Fibroblast of skin of back (primary cell): ENCODE measurements at regions not wholly inside any gene's neighbourhood (a gene's known extent, or its start where the extent isn't known, plus 50 kb on each side); places are given as distances from the start of the nearest gene placed in this dataset.

ENCODE experiments used
- DNase-seq: peaks from one replicate; pipeline ENCODE4 v3.0.0-alpha.2; 2013

- no peak for DNase-seq
These were observed 168.0 kb upstream of the DIPK2B start for GRCh38 chrX:45368705-45369104.

- DNase-seq, result no peak
These were observed 162.9 kb upstream of the DIPK2B start for GRCh38 chrX:45363596-45363995.

DNA sequence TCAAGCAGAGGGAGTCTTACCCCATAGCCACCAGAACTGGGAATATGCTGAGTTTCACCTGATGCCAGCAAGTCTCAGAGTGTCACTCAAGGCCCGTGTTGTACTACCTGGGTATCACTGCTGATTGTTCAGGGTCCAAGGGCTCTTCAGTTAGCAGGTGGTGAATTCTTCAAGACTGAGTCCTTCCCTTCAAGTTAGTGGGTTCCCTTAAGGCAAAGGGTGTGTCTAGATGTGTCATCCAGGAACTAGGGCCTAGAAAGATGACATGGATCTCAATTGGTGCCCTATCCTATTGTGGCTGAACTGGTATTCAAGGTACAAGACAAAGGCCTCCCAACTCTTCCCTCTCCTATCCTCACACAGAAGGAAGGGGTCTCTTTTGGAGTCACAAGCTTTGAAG, 159.9 kb upstream of the DIPK2B start:
- no peak for DNase-seq

GRCh38 chrX:45358392-45358791, 157.7 kb upstream of the DIPK2B start:
- DNase-seq, result no peak

DNA sequence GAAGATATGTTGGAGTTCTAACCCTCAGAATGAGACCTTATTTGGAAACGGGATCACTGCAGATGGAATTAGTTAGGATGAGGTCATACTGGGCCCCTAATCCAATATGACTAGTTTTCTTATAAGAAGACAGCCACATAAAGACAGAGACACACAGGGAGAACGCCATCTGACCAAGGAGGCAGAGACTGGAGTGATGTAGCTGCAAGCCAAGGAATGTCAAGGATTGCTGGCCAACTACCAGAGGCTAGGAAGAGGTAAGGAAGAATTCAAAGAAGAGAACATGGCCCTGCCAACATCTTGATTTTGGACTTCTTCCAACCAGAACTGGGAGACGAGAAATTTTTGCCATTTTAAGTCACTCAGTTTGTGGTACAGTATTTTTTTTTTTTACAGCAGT, 152.8 kb upstream of the DIPK2B start:
- DNase-seq, result peak; percentile 81

DNA sequence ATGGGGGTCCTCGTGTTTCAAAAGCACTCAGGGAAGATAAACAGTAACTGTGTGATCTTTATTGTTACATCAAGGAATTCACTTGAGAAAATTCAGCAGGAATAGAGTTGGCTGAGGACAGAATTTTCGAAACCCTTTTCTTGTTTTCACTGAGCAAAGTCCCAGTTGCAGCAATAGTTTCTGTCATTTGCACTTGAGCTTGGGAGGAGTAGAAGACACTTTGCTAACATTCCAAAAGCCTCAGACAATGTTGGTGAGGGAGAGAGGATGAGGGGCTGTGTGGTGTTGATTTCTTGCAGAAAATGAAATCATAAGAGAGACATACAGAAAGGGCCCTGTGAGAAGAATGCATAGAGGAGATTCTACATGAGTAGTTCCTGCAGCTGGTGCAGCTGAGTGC, 151.9 kb upstream of the DIPK2B start:
- DNase-seq, result peak; percentile 58

DNA sequence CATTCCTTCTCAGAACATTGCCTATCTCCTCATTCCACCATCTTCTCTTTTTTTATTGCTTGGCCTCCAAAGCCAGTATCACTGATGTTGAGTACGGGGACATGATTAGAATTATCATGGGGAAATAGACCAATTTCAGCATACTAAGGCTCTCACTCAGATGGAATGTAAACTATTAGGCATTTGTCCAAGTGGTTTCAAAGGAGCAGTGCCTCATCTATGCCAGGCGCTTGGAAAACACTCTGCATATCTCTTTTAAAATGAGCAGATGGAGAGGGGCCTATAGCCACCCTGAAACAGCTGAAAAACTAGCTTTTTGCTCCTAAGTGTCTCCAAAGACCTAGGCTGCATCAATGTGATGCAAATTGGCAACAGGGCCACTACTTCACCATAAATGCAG, 150.8 kb upstream of the DIPK2B start:
- peak; percentile 88 for DNase-seq

- DNase-seq, result no peak
These were observed 147.6 kb upstream of the DIPK2B start for GRCh38 chrX:45348296-45348695.

- DNase-seq, result peak; percentile 88
These were observed 147.2 kb upstream of the DIPK2B start for GRCh38 chrX:45347877-45348276.

DNA sequence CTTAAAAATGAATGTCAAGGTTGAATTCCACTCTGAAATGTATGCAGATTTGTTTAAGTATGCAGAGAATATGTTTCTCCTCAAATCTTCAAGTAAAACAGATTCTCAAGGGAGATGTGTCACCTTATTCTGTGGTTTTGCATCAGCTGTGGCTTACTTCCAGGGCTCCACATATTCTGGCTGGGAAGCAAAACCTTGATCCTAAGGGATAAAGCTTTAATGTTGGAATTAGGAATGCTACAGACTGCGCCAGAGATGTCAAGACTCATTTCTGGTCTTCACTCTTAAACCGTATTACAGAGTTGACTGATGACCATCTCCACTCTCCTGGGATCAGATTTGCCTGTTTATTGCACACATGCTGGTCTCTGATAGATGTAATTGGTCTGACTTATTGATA, 143.9 kb upstream of the DIPK2B start:
- DNase-seq, result peak; percentile 94

- DNase-seq, result no peak
These were observed 128.5 kb upstream of the DIPK2B start for GRCh38 chrX:45329217-45329616.

- peak; percentile 59 for DNase-seq
These were observed 124.3 kb upstream of the DIPK2B start for GRCh38 chrX:45324941-45325340.

DNA sequence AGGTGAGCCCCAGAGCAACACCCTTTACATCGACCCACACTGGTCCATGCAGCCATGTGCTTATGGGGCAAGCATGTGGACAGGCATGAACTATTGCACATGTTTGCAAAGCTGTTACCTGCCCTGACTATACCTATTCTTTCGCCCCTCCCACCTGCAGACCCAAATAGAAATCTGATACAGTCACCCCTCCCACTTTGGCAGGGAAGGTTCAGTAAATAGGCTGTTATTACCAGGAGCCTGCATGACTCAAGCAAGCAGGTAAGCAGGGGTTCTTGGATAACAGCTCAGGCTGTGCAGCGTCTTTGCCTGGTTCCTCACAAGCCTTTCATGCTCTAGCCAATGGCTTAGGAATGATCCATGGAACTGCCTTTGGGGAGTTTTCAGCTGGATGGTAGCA, 122.7 kb upstream of the DIPK2B start:
- no peak for DNase-seq

GRCh38 chrX:45322820-45323219, 122.1 kb upstream of the DIPK2B start:
- DNase-seq, result peak; percentile 61

DNA sequence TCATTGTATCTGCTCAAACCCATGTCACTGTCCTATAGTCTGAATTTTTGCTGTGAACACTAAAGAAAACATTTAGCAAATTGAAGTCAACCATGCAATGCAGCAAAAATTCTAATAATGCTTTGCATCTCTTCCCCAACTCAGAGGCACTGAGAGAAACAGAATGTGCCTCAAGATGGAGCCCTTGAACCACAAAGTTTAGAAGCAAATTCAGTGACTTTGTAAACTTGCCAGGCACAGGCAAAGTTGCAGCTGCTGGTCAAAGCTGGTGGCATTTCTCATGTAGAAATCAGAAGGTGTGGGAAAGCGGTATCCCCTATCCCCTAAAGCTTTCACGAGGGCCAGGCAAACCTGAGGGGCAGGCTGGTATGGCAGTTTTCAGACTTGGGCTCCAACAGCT, 121.7 kb upstream of the DIPK2B start:
- DNase-seq, result peak; percentile 88

DNA sequence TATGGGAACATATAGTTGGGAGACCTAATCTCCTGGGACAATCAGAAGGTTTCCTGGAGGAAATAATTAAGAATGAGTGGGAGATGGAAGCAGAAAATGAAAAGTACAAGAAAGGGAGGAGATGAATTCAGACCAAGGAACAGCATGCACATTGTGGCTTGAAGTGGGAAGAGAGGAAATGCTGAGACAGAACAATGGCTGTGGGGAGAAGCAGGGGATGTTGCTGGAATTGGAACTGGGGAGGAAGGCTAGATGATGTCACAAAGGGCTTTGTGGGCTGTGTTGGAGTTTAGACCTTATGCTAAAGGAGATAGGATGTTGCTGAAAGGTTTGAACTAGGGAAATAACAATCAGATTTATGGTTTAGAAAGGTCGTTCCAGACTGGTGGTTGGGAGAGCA, 119.5 kb upstream of the DIPK2B start:
- no peak for DNase-seq

DNA sequence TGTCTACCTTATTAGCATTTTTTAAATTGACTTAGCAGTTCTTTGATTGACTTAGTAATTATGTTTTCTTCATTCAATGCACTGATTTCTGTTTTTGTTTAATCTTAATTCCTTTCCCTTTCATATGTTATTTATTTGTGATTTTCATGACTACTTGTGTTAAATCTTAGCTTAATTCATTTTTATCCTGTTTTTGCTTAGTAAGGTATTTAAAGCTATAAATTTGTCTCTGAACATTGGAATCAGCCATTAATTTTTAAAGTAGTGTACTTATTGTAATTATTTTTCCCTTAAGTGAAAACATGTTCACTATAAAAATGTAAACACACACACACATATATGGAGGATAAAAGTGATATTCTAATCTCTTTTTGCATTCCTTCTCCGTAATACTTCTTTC, 109.1 kb upstream of the DIPK2B start:
- DNase-seq, result no peak

GRCh38 chrX:45309096-45309495, 108.4 kb upstream of the DIPK2B start:
- no peak for DNase-seq

- no peak for DNase-seq
These were observed 106.1 kb upstream of the DIPK2B start for GRCh38 chrX:45306794-45307193.

- no peak for DNase-seq
These were observed 100.0 kb upstream of the DIPK2B start for GRCh38 chrX:45300638-45301037.

GRCh38 chrX:45295259-45295986, 94.7 kb upstream of the DIPK2B start:
- peak; percentile 33 for DNase-seq

- peak; percentile 2 for DNase-seq
These were observed 73.9 kb upstream of the DIPK2B start for GRCh38 chrX:45274576-45274975.

DNA sequence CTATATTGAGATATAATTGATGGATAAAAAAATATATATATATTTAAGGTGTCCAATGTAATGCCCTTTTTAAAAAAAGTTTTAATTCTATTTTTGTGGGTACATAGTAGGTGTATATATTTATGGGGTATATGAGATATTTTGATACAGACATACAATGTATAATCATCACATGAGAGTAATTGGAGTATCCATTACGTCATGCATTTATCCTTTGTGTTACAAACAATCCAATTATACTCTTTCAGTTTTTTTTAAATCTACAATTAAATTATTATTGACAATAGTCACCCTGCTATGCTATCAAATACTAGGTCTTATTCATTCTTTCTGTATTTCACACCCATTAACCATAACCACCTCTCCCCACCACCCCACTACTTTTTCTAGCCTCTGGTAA, 66.3 kb upstream of the DIPK2B start:
- DNase-seq, result no peak

- peak; percentile 1 for DNase-seq
These were observed 65.8 kb upstream of the DIPK2B start for GRCh38 chrX:45266456-45266855.

DNA sequence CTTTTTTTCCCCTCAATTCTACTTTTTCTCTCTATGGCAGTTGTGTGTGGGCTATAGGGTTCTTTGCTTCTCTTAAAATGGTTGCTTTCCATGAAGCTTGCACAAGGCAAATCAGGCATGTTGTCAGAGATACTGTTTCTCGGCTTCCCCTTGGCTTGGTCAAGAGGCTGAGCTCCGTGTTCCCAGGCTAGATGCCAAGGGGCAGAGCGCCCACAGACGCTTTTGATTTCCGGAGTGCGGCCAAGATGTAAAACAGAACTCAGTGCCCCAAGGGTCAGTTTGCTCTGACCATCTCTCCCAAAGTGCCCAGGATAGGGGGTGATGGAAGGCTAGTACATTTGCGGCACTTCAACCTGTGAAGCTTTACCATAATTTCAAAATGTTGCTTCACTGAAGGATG, 64.2 kb upstream of the DIPK2B start:
- DNase-seq, result no peak
